ENCODE measurements at regions not wholly inside any gene's neighbourhood (a gene's known extent, or its start where the extent isn't known, plus 50 kb on each side); places are given as distances from the start of the nearest gene placed in this dataset.

DNA sequence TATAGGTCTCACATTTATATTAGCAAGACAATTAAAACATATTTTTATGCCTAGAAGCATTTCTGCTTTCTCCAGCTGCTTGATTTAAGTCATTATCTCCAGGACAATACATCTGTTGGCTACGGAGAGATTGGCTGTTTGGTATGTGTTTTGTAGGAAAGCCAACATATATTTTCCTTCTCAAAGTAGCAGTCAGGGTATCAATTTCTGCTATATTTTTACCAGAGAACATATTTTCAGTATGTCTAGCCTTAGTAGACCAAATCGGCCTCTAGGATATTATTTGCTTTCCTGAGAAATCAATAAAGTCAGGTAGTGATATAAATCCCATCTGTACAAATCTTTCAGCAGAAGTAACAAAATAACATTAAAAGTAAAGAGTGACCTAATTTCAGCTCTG is 150.0 kb upstream of the COL3A1 start:
- no peak overlapping the region for H3K4me3 ChIP-seq (ENCODE audit: low read depth, poor library complexity, severe bottlenecking)
- intact Hi-C loops (cut with DNase I; ENCODE audit: low total_unique reads) = no loop called here
- no peak for DNase-seq (ENCODE audit: low spot score in 2 of 2)
- TF ChIP-seq, protein P1, sequence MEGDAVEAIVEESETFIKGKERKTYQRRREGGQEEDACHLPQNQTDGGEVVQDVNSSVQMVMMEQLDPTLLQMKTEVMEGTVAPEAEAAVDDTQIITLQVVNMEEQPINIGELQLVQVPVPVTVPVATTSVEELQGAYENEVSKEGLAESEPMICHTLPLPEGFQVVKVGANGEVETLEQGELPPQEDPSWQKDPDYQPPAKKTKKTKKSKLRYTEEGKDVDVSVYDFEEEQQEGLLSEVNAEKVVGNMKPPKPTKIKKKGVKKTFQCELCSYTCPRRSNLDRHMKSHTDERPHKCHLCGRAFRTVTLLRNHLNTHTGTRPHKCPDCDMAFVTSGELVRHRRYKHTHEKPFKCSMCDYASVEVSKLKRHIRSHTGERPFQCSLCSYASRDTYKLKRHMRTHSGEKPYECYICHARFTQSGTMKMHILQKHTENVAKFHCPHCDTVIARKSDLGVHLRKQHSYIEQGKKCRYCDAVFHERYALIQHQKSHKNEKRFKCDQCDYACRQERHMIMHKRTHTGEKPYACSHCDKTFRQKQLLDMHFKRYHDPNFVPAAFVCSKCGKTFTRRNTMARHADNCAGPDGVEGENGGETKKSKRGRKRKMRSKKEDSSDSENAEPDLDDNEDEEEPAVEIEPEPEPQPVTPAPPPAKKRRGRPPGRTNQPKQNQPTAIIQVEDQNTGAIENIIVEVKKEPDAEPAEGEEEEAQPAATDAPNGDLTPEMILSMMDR (IDR thresholded peaks at IDR 0.05) = no peak
- TF ChIP-seq POLR2A (IDR thresholded peaks at IDR 0.05) = no peak
- WGBS, 2 donors = 36 to 62% methylated on average over 2 of the region's 2 CpGs

- TF ChIP-seq, protein P1 (IDR thresholded peaks at IDR 0.05) = no peak
- no peak for TF ChIP-seq POLR2A (IDR thresholded peaks at IDR 0.05)
- no peak overlapping the region for H3K4me3 ChIP-seq (ENCODE audit: low read depth, poor library complexity, severe bottlenecking)
- intact Hi-C loops (cut with DNase I; ENCODE audit: low total_unique reads) = no loop called here
- no peak for DNase-seq (ENCODE audit: low spot score in 2 of 2)
Measured at GRCh38 chr2:188833331-188833730, 140.8 kb upstream of the COL3A1 start.

- H3K4me3 ChIP-seq (ENCODE audit: low read depth, poor library complexity, severe bottlenecking) = no peak overlapping the region
- DNase-seq (ENCODE audit: low spot score in 2 of 2) = no peak
- intact Hi-C loops (cut with DNase I; ENCODE audit: low total_unique reads) = no loop called here
- TF ChIP-seq, protein P1 (IDR thresholded peaks at IDR 0.05) = no peak
- TF ChIP-seq POLR2A (IDR thresholded peaks at IDR 0.05) = no peak
Measured at GRCh38 chr2:188833799-188834198, 140.4 kb upstream of the COL3A1 start.

DNA sequence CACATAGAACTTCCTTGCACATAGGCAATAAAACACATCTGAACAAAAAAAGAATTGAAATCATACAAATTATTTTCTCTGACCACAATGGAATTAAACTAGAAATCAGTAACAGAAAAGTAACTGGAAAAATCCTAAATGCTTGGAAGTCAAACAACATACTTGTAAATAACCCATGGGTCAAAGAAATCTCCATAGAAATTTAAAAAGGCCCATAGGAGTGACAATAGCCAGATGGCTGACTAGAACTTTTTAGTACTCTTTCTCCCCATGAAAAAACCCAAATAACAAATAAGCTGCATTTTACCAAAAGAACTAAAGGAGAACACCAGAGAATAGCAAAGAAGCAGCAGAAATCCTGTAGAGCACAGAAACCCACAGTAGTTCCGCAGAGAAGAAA is 139.2 kb upstream of the COL3A1 start:
- intact Hi-C loops (cut with DNase I; ENCODE audit: low total_unique reads) = no loop called here
- TF ChIP-seq, protein P1 (IDR thresholded peaks at IDR 0.05) = no peak
- TF ChIP-seq POLR2A (IDR thresholded peaks at IDR 0.05) = no peak
- 0 to 52% methylated on average over 1 of the region's 1 CpG for WGBS, 2 donors
- no peak for DNase-seq (ENCODE audit: low spot score in 2 of 2)
- no peak overlapping the region for H3K4me3 ChIP-seq (ENCODE audit: low read depth, poor library complexity, severe bottlenecking)

DNA sequence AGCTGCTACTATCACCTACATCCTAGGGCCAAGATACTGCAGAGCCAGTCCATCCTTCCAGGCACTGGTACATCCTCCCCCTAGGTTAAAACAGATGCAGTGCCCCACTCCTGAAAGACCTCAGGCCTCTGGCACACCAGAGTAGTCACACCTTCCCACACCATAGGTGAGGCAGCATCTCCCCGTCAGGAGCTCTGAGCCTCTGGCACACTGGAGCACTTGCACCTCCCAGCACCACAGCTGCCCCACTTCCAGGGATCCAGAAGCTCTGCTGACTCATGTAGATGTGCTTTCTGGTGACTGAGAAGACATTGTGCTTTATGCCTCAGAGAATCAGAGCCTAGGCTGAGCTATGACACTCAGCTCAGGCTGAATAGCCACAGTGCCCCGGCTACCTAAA is 138.4 kb upstream of the COL3A1 start:
- no peak for DNase-seq (ENCODE audit: low spot score in 2 of 2)
- intact Hi-C loops (cut with DNase I; ENCODE audit: low total_unique reads) = no loop called here
- 92 to 100% methylated on average over 2 of the region's 2 CpGs for WGBS, 2 donors
- TF ChIP-seq POLR2A (IDR thresholded peaks at IDR 0.05) = no peak
- TF ChIP-seq, protein P1 (IDR thresholded peaks at IDR 0.05) = no peak
- H3K4me3 ChIP-seq (ENCODE audit: low read depth, poor library complexity, severe bottlenecking) = no peak overlapping the region

DNA sequence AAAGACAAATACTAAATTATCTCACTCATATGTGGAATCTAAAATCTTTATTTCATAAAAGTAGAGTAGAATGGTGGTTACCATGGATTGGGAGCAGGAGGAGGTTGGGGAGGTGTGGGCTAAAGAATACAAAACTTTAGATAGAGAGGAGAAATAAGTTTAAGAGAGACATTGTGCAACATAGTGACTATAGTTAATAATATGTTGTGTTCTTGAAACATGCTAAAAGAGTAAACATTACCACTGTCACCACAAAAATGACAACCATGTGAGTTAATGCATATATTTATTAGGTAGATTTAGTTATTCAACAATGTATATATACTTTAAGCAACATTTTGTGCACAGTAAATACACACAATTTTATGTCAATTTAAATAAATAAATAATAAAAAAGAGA is 128.5 kb upstream of the COL3A1 start:
- intact Hi-C loops (cut with DNase I; ENCODE audit: low total_unique reads) = loop anchor here (10.0 kb wide), 1 partner anchor 1319 kb away; no protein-coding TSS in a partner anchor
- DNase-seq (ENCODE audit: low spot score in 2 of 2) = no peak
- no peak for TF ChIP-seq POLR2A (IDR thresholded peaks at IDR 0.05)
- TF ChIP-seq, protein P1 (IDR thresholded peaks at IDR 0.05) = no peak
- H3K4me3 ChIP-seq (ENCODE audit: low read depth, poor library complexity, severe bottlenecking) = no peak overlapping the region
